K562 (cell line): ENCODE measurements at regions not wholly inside any gene's neighbourhood (a gene's known extent, or its start where the extent isn't known, plus 50 kb on each side); places are given as distances from the start of the nearest gene placed in this dataset.

Source experiments
- ATF3 ChIP-seq, 2 experiments: fragments of 450-650 bp in 1 of 2; sonication (generic) in 1 of 2; formaldehyde crosslinking in 1 of 2; IDR thresholded peaks in 1 of 2; conservative IDR thresholded peaks in 1 of 2; 2 replicates each; pipeline versions ENCODE4 v1.6.1 to v1.8.1; 2016 to 2023; ENCODE audit warnings: mild to moderate bottlenecking in 2 of 2, moderate library complexity in 2 of 2, inconsistent platforms in 1 of 2, missing genetic modification reagents in 1 of 2
- ATF4 ChIP-seq: fragments of 450-650 bp; formaldehyde crosslinking; IDR thresholded peaks from 2 replicates; pipeline ENCODE4 v1.4.0; 2022; ENCODE audit warnings: mild to moderate bottlenecking, moderate library complexity
- ATF7 ChIP-seq: fragments of 450-650 bp; IDR thresholded peaks from 2 replicates; pipeline ENCODE4 v1.7.1; 2014; ENCODE audit warnings: mild to moderate bottlenecking, moderate library complexity
- BMI1 ChIP-seq: fragments of 150-350 bp; IDR thresholded peaks from 2 replicates; pipeline ENCODE4 v1.6.1; 2014; ENCODE audit warnings: low read length
- CTBP1 ChIP-seq: fragments of 450-650 bp; IDR thresholded peaks from 2 replicates; pipeline ENCODE4 v1.6.1; 2016; ENCODE audit warnings: borderline replicate concordance
- EP300 ChIP-seq: IDR thresholded peaks from 2 replicates; pipeline ENCODE4 v1.6.1; 2012; ENCODE audit warnings: low read length, improper control_type of control experiment
- JUND ChIP-seq, 2 experiments: IDR thresholded peaks; 2 replicates in 1 of 2; 3 replicates in 1 of 2; pipeline ENCODE4 v1.6.1; 2011; ENCODE audit warnings: borderline replicate concordance in 2 of 2, low read depth in 2 of 2, low read length in 2 of 2, improper control_type of control experiment in 1 of 2, missing biosample characterization in 1 of 2, missing genetic modification characterization in 1 of 2, missing genetic modification reagents in 1 of 2
- KAT8 ChIP-seq: fragments of 450-650 bp; IDR thresholded peaks from 2 replicates; pipeline ENCODE4 v1.6.1; 2016; ENCODE audit warnings: low read depth, mild to moderate bottlenecking
- KLF10 ChIP-seq: fragments of 250-450 bp; sonication (Bioruptor Pico); IDR thresholded peaks from 2 replicates; pipeline ENCODE4 v1.6.1; 2021; ENCODE audit warnings: matching md5 sums
- NFIC ChIP-seq: fragments of 450-650 bp; IDR thresholded peaks from 2 replicates; pipeline ENCODE4 v1.6.1; 2017; ENCODE audit warnings: mild to moderate bottlenecking, inconsistent platforms
- NONO ChIP-seq, 2 experiments: fragments of 200-400 bp in 1 of 2; fragments of 450-650 bp in 1 of 2; formaldehyde crosslinking in 1 of 2; IDR thresholded peaks; 2 replicates each; pipeline ENCODE4 v1.6.1; 2017; ENCODE audit warnings: low read depth in 2 of 2, mild to moderate bottlenecking in 2 of 2, moderate library complexity in 2 of 2, low read length in 1 of 2
- NR2C2 ChIP-seq, 2 experiments: fragments of 200-800 bp in 1 of 2; sonication (Bioruptor generic) in 1 of 2; sonication (generic) in 1 of 2; formaldehyde crosslinking in 1 of 2; IDR thresholded peaks; 2 replicates each; pipeline versions ENCODE4 v1.6.1 to v1.8.0; 2016 to 2022; ENCODE audit warnings: mild to moderate bottlenecking in 1 of 2, missing compliant biosample characterization in 1 of 2, missing genetic modification characterization in 1 of 2, missing genetic modification reagents in 1 of 2
- RAD21 ChIP-seq, 2 experiments: fragments of 250-450 bp in 1 of 2; fragments of 450-650 bp in 1 of 2; sonication (Bioruptor Pico) in 1 of 2; formaldehyde crosslinking in 1 of 2; IDR thresholded peaks in 1 of 2; conservative IDR thresholded peaks in 1 of 2; 2 replicates each; pipeline versions ENCODE4 v1.4.0 to v1.8.0; 2020 to 2022; ENCODE audit warnings: mild to moderate bottlenecking in 2 of 2, moderate library complexity in 1 of 2
- RCOR1 ChIP-seq, 2 experiments: IDR thresholded peaks; 2 replicates each; pipeline ENCODE4 v1.6.1; 2012; ENCODE audit warnings: low read depth in 2 of 2, low read length in 2 of 2, borderline replicate concordance in 1 of 2, improper control_type of control experiment in 1 of 2
- RHOXF2B ChIP-seq: fragments of 250-450 bp; sonication (Bioruptor Pico); conservative IDR thresholded peaks from 2 replicates; pipeline ENCODE4 v1.5.1; 2021
- RREB1 ChIP-seq: fragments of 250-450 bp; sonication (Bioruptor Pico); IDR thresholded peaks from 2 replicates; pipeline ENCODE4 v1.4.0; 2020
- SMAD4 ChIP-seq: fragments of 250-450 bp; sonication (Bioruptor Pico); conservative IDR thresholded peaks from 2 replicates; pipeline ENCODE4 v1.8.0; 2021; ENCODE audit warnings: inconsistent platforms, mild to moderate bottlenecking, moderate library complexity
- SMARCA5 ChIP-seq: fragments of 450-650 bp; IDR thresholded peaks from 2 replicates; pipeline ENCODE4 v1.6.1; 2016
- SPI1 ChIP-seq: IDR thresholded peaks from 2 replicates; pipeline ENCODE4 v1.6.1; 2011; ENCODE audit warnings: low read depth, low read length, control low read depth, borderline replicate concordance
- XRCC3 ChIP-seq: fragments of 450-650 bp; IDR thresholded peaks from 2 replicates; pipeline ENCODE4 v1.6.1; 2017; ENCODE audit warnings: mild to moderate bottlenecking, moderate library complexity
- ZNF584 ChIP-seq: fragments of 200-800 bp; sonication (Bioruptor generic); IDR thresholded peaks from 2 replicates; pipeline ENCODE4 v1.6.1; 2016; ENCODE audit warnings: low read depth, mild to moderate bottlenecking, missing genetic modification characterization, missing compliant biosample characterization

GRCh38 chr6:14867802-14868201 is 378.1 kb upstream of the JARID2 start (continued):
- TF ChIP-seq RREB1 (CRISPR knock-in tag) (peak; percentile 88), NONO (IDR thresholded peaks at IDR 0.05; ENCODE audit: low read depth in 2 of 2, low read length in 1 of 2) (no peak), RHOXF2B (no peak), XRCC3 (no peak), ZNF584 (CRISPR knock-in tag) (0 out of 2 replicates have a peak, but pooled peaks have one; percentile 20), RCOR1 (IDR thresholded peaks at IDR 0.05; ENCODE audit: borderline replicate concordance in 1 of 2, low read depth in 2 of 2, low read length in 2 of 2) (peak in 1 of 2 experiments; percentile 90; a peak in 2 of 4 replicates), NR2C2 (CRISPR knock-in tag; IDR thresholded peaks at IDR 0.05) (no peak), NR2C2 (tag; IDR thresholded peaks at IDR 0.05) (peak; percentile 36; the same call in 1 of the 2 replicates), KLF10 (CRISPR knock-in tag) (no peak), EP300 (peak; percentile 76; the same call in 1 of the 2 replicates), ATF3 (IDR thresholded peaks at IDR 0.05) (peak; percentile 90), ATF3 (CRISPR knock-in tag; conservative IDR thresholded peaks at IDR 0.05) (no peak), JUND (IDR thresholded peaks at IDR 0.05; ENCODE audit: borderline replicate concordance, low read depth, low read length) (peak; percentile 72), JUND (tag; IDR thresholded peaks at IDR 0.05; ENCODE audit: borderline replicate concordance, low read depth, low read length) (no peak), SMARCA5 (no peak), RAD21 (CRISPR knock-in tag; conservative IDR thresholded peaks at IDR 0.05 in 1 of 2, IDR thresholded peaks at IDR 0.05 in 1 of 2) (0 out of 4 replicates have a peak, but pooled peaks of 1 of the 2 experiments have one; percentile 4), BMI1 (no peak), KAT8 (no peak), SPI1 (no peak), SMAD4 (CRISPR knock-in tag) (0 out of 2 replicates have a peak, but pooled peaks have one; percentile 39), ATF4 (peak; percentile 94), NFIC (no peak), ATF7 (peak; percentile 74), CTBP1 (peak; percentile 99)
